SK-N-MC (cell line): ENCODE measurements at regions not wholly inside any gene's neighbourhood (a gene's known extent, or its start where the extent isn't known, plus 50 kb on each side); places are given as distances from the start of the nearest gene placed in this dataset.
A peak's percentile ranks its signal among the peaks of the same experiment; 100 is the strongest.

Experiments used
- DNase-seq: peaks from one replicate; pipeline ENCODE4 v3.0.0-alpha.2; 2011; ENCODE audit warnings: low read depth, low spot score
- H3K27ac ChIP-seq: fragments of 200-600 bp; sonication (generic); 2 replicates; pipeline ENCODE4 v1.5.1; 2016; ENCODE audit warnings: mixed run types
- H3K36me3 ChIP-seq: fragments of 200-600 bp; sonication (generic); 2 replicates; pipeline ENCODE4 v1.6.1; 2017; ENCODE audit warnings: antibody characterized with exemption, low read length, mixed read lengths; ENCODE audit not compliant: insufficient read depth
- H3K4me3 ChIP-seq: fragments of 200-600 bp; sonication (generic); 2 replicates; pipeline ENCODE4 v1.5.1; 2016
- H3K9ac ChIP-seq: fragments of 200-600 bp; sonication (generic); 2 replicates; pipeline ENCODE4 v1.8.0; 2017; ENCODE audit warnings: mixed run types, mixed read lengths; ENCODE audit not compliant: insufficient read length
- H3K9me3 ChIP-seq: fragments of 200-600 bp; sonication (generic); 2 replicates; pipeline ENCODE4 v1.6.1; 2017; ENCODE audit warnings: low read depth, mild to moderate bottlenecking, antibody characterized with exemption, low read length, moderate library complexity, mixed read lengths
- EZH2 ChIP-seq: fragments of 200-600 bp; sonication (generic); IDR thresholded peaks from one replicate; pipeline ENCODE4 v1.6.1; 2017; ENCODE audit warnings: antibody characterized with exemption
- FOXP2 ChIP-seq: optimal IDR thresholded peaks from 2 replicates; pipeline ENCODE3; 2011; ENCODE audit warnings: mild to moderate bottlenecking, moderate library complexity; ENCODE audit not compliant: insufficient read depth; ENCODE audit errors: extremely low read length, control extremely low read depth
- POLR2AphosphoS5 ChIP-seq: IDR thresholded peaks from 2 replicates; pipeline ENCODE4 v1.6.1; 2012; ENCODE audit warnings: mild to moderate bottlenecking, low read depth, low read length, borderline replicate concordance

DNA sequence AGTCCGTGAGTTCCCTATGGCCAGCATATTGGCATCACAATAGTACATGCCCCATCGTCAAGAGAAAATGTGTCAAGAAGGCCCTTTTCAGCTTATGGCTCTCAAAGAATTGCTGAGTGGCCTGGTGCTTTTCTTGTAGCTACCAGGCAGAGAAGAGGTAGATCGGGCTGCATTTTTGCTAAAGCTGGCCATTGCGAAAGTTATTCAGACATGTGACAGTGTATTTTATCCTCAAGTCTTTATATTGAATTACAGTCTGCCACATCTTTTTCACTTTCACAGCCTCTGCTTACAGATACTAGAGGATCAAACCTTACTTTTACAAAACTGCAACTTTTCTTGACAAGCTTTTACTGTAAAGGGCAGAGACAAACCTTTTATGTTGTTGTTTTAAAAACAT is 261.5 kb upstream of the IGFBP7 start:
- H3K36me3 ChIP-seq = no peaks in the 10 kb centered on the region
- DNase-seq = no peak
- no peaks in the 10 kb centered on the region for H3K9me3 ChIP-seq
- no peak overlapping the region for H3K9ac ChIP-seq
- TF ChIP-seq POLR2AphosphoS5 (no peak), EZH2 (no peak), FOXP2 (no peak)
- H3K27ac ChIP-seq = no peak overlapping the region
- H3K4me3 ChIP-seq = no peak overlapping the region

- H3K4me3 ChIP-seq = no peak overlapping the region
- no peaks in the 10 kb centered on the region for H3K36me3 ChIP-seq
- DNase-seq = no peak
- H3K9ac ChIP-seq = no peak overlapping the region
- H3K9me3 ChIP-seq = no peaks in the 10 kb centered on the region
- H3K27ac ChIP-seq = no peak overlapping the region
- TF ChIP-seq FOXP2 (no peak), POLR2AphosphoS5 (no peak), EZH2 (no peak)
Measured at GRCh38 chr4:57370691-57371090, 260.5 kb upstream of the IGFBP7 start.

GRCh38 chr4:57369446-57369845 is 259.3 kb upstream of the IGFBP7 start:
- no peak for TF ChIP-seq FOXP2
- Histone ChIP-seq H3K9me3 (no peaks in the 10 kb centered on the region), H3K4me3 (no peak overlapping the region), H3K9ac (no peak overlapping the region), H3K27ac (no peak overlapping the region), H3K36me3 (no peaks in the 10 kb centered on the region)
- no peak for DNase-seq

DNA sequence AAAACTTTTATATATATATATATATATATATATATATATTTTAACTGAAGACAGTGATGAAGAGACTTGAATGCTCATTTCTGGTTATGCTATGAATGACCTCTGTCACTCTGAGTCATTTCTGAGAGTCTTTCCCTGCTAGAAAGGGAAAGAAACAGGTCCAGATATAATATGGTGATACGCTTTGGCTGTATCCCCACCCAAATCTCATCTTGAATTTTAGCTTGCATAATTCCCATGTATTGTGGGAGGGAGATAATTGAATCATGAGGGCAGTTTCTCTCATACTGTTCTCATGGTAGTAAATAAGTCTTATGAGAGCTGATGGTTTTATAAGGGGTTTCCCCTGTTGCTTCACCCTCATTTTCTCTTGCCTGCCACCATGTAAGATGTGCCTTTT is 254.1 kb upstream of the IGFBP7 start:
- H3K36me3 ChIP-seq = no peaks in the 10 kb centered on the region
- H3K27ac ChIP-seq = no peak overlapping the region
- no peak overlapping the region for H3K4me3 ChIP-seq
- no peaks in the 10 kb centered on the region for H3K9me3 ChIP-seq
- H3K9ac ChIP-seq = no peak overlapping the region
- no peak for DNase-seq
- TF ChIP-seq EZH2 (no peak), POLR2AphosphoS5 (no peak), FOXP2 (no peak)

DNA sequence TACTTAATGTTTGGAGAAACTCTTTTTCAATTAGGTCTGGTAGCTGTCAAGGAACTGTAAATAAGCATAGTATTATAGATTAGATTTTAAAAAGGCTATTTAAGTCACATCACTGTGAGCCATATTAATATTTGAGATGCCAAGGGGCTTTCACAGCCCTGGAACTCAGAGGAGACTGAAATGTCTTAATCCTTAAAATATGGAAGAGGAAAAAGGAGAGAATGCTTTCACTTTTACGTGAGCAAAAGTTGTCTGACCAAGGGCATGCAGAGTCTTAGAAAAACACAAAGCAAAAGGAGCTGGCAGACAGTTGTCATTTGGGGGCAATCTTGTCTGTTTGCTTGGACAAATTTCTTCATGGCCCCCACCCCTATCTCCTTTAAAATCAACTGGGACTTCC is 253.2 kb upstream of the IGFBP7 start:
- Histone ChIP-seq H3K9ac (no peak overlapping the region), H3K36me3 (no peaks in the 10 kb centered on the region), H3K27ac (no peak overlapping the region), H3K4me3 (no peak overlapping the region), H3K9me3 (no peaks in the 10 kb centered on the region)
- DNase-seq = no peak
- TF ChIP-seq FOXP2 = no peak
- no peak for TF ChIP-seq EZH2
- no peak for TF ChIP-seq POLR2AphosphoS5

DNA sequence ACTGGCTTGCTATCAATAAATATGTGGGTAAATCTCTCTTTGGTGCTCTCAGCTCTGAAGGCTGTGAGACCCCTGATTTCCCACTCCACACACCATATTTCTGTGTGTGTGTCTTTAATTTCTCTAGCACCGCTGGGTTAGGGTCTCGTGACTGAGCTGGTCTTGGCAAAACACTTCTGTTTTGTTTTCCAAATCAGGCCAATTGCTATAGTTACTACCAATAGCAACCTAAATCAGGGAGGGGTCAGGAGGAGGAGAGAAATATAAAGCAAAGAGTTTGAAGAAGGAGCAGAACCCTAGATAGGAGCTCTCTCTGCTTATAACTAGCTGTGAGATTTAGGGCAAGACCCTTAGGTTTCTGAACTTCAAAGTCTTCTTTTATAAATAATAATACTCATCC is 250.5 kb upstream of the IGFBP7 start:
- no peak overlapping the region for H3K9ac ChIP-seq
- H3K27ac ChIP-seq = no peak overlapping the region
- H3K9me3 ChIP-seq = no peaks in the 10 kb centered on the region
- H3K36me3 ChIP-seq = no peaks in the 10 kb centered on the region
- TF ChIP-seq EZH2 = no peak
- TF ChIP-seq POLR2AphosphoS5 = no peak
- no peak for TF ChIP-seq FOXP2
- no peak for DNase-seq
- H3K4me3 ChIP-seq = no peak overlapping the region

DNA sequence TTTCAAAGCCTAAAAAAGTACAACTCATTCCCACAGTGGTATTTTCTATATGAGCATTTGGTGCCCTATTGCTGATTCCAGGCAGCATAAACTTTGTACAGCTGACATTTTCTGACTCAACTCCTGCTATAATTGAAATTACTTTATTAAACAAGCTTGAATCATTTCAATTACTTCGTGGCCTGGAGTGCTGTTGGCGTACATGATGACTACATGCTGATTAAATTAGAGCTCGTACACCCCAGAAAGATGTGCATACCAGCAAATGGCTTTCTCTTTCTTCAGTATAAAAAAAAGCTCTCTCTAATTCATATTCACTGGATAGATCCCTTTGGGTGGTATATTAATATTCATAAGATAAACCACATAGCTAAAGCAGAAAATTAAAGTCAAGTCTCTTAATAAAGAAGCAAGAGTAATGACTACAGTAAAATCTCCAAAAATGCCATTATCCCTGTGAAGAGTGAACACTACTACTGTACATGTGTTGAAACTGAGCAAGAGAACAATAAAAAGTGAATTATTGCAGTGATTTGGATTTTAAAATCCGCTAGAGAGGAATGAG is 245.0 kb upstream of the IGFBP7 start:
- H3K4me3 ChIP-seq = peak overlapping the region; percentile 22; the same call in 1 of the 2 replicates
- TF ChIP-seq FOXP2 (no peak), POLR2AphosphoS5 (no peak), EZH2 (no peak)
- H3K9me3 ChIP-seq = no peaks in the 10 kb centered on the region
- no peak overlapping the region for H3K27ac ChIP-seq
- no peaks in the 10 kb centered on the region for H3K36me3 ChIP-seq
- DNase-seq = peak; percentile 75
- no peak overlapping the region for H3K9ac ChIP-seq

DNA sequence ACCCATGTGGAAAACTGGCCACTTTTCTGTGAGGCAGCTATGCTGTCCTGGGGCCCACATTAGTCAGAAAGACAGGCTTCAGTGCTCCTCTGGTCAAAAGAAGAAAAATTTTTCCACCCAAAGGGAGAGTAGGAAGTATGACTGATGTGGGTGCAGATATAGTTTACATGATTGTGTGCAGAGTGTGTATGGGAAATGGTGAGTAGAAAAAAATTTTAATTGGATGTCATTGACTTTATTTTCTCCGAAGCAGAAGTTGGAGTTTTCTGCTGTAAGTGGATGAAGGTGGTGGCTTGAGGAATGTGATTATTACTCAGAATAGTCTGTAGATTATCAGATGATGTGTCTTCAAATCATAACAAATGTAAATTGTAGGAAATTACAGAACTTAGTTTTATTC is 241.5 kb upstream of the IGFBP7 start:
- no peak for TF ChIP-seq EZH2
- TF ChIP-seq POLR2AphosphoS5 = no peak
- no peak for TF ChIP-seq FOXP2
- H3K4me3 ChIP-seq = no peak overlapping the region
- no peaks in the 10 kb centered on the region for H3K9me3 ChIP-seq
- no peak for DNase-seq
- H3K9ac ChIP-seq = no peak overlapping the region
- no peak overlapping the region for H3K27ac ChIP-seq
- H3K36me3 ChIP-seq = no peaks in the 10 kb centered on the region

DNA sequence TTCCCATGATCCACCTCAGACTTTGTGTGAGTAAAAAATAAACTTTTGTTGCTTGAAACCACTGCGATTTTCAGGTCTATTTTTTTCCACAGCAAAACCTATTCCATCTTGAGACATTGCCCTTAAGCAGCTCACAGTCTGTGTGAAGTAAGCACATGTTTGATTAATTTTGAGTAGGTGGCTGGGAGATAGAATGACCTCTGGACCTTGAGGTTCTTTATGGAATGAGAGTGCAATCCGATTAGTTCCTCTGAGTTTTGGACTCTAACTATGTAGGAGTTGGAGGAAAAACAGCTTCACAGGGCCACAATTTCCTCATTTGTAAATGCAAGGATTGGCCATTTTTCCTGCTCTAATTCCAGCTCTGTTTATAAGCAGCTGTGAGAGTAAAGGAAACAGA is 234.1 kb upstream of the IGFBP7 start:
- H3K27ac ChIP-seq = no peak overlapping the region
- H3K36me3 ChIP-seq = no peaks in the 10 kb centered on the region
- H3K9ac ChIP-seq = no peak overlapping the region
- no peak for DNase-seq
- TF ChIP-seq POLR2AphosphoS5 (no peak), EZH2 (no peak), FOXP2 (no peak)
- no peak overlapping the region for H3K4me3 ChIP-seq
- no peaks in the 10 kb centered on the region for H3K9me3 ChIP-seq
